Central memory CD8-positive, alpha-beta T cell (primary cell): ENCODE measurements at regions not wholly inside any gene's neighbourhood (a gene's known extent, or its start where the extent isn't known, plus 50 kb on each side); places are given as distances from the start of the nearest gene placed in this dataset.

Experiments
- ATAC-seq: fragments of 150-1000 bp; cut with Tn5 transposase; replicated peaks from 2 replicates; pipeline ENCODE4 v1.10.0; 2022; ENCODE audit warnings: mild to moderate bottlenecking, moderate FRiP score, moderate number of reproducible peaks; ENCODE audit not compliant: poor library complexity, severe bottlenecking; ENCODE audit errors: extremely low read depth
- DNase-seq, 2 donors: peaks; one replicate each; pipeline ENCODE4 v3.0.0; 2021; ENCODE audit warnings: low spot score in 2 of 2
- H3K27ac Mint-ChIP-seq: one replicate; pipeline ENCODE4 v1.8.0; 2022; ENCODE audit warnings: low read depth, mild to moderate bottlenecking, moderate library complexity, mixed read lengths
- H3K27me3 Mint-ChIP-seq: one replicate; pipeline ENCODE4 v1.8.0; 2022; ENCODE audit warnings: mixed read lengths
- H3K36me3 Mint-ChIP-seq: one replicate; pipeline ENCODE4 v1.8.0; 2022; ENCODE audit warnings: mild to moderate bottlenecking, moderate library complexity, mixed read lengths; ENCODE audit not compliant: insufficient read depth
- H3K4me1 Mint-ChIP-seq: one replicate; pipeline ENCODE4 v1.8.0; 2022; ENCODE audit warnings: mixed read lengths
- H3K4me3 Mint-ChIP-seq: one replicate; pipeline ENCODE4 v1.8.0; 2022; ENCODE audit warnings: mild to moderate bottlenecking, moderate library complexity, mixed read lengths
- H3K9me3 Mint-ChIP-seq: one replicate; pipeline ENCODE4 v1.8.0; 2022; ENCODE audit warnings: mixed read lengths

DNA sequence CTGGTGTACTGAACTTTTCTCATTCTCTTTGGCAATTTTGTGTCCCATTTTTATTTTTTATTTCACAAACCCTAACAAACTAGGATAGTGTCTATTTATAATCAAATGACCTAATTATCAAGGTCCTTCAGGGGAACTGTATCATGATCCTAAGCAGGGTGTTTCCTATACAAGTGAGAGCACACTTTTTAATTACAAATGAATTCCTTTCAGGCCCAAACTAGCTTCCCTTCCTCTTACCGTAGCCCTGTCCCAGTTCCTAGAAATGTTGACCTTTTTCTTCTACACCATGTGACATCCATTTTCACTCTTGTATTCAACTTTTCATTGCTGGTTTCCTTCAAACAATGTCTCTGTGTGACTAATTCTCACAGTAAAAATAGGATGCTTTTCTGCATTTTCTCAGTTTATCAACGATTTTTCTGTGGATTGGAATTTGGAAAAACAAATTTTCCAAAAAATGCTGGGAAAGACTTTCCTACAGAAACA lies 411.4 kb downstream of the CCDC91 start:
- Mint-ChIP-seq H3K4me1 (no peaks in the 10 kb centered on the region), H3K9me3 (peaks cover 5% of the 10 kb centered on the region), H3K27me3 (peaks cover 9% of the 10 kb centered on the region), H3K27ac (no peak overlapping the region), H3K4me3 (no peak overlapping the region), H3K36me3 (no peaks in the 10 kb centered on the region)
- no peak for DNase-seq
- no peak for ATAC-seq

DNA sequence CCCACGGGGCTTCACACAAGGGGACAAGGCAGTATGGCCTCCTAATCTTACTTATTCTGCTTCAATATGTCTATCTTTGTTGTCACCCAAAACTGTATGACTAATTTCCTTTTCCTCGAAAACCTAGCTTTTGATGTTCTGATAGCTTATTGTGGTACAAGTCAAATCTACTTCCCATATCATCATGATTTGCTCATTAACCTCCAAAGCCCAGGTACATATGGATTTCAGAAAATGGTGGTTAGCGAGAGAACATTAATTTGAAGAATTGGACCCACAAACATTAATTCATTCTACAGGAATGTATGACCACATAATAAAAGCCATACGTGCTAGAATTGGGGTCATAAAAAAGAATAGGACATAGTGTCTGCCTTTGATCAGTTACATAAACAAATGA lies 412.5 kb downstream of the CCDC91 start:
- ATAC-seq = no peak
- Mint-ChIP-seq H3K4me1 (no peaks in the 10 kb centered on the region), H3K36me3 (no peaks in the 10 kb centered on the region), H3K4me3 (no peak overlapping the region), H3K27me3 (peaks cover 9% of the 10 kb centered on the region), H3K27ac (no peak overlapping the region), H3K9me3 (peaks cover 13% of the 10 kb centered on the region)
- no peak for DNase-seq

DNA sequence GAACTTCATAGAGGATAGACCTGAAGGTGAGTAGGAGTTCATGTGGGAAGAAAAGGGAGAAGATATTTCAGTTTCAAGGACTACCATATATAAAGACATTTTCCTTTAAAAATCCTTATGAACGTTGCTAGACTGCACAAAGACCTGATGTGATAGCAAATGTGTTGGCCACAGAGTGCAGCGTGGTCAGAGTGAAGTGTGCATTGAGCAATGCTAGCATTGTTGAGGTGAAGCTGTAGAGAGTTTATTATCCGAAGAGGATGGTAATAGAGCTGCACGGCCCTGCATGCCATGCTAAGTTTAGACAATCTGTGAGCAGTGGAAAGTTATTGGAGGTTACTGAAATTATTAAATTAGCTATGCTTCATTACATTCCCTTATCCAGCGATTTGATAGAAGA lies 413.0 kb downstream of the CCDC91 start:
- Mint-ChIP-seq H3K4me1 (no peaks in the 10 kb centered on the region), H3K27me3 (peaks cover 9% of the 10 kb centered on the region), H3K27ac (no peak overlapping the region), H3K9me3 (peaks cover 18% of the 10 kb centered on the region), H3K36me3 (no peaks in the 10 kb centered on the region), H3K4me3 (no peak overlapping the region)
- no peak for DNase-seq
- ATAC-seq = no peak

DNA sequence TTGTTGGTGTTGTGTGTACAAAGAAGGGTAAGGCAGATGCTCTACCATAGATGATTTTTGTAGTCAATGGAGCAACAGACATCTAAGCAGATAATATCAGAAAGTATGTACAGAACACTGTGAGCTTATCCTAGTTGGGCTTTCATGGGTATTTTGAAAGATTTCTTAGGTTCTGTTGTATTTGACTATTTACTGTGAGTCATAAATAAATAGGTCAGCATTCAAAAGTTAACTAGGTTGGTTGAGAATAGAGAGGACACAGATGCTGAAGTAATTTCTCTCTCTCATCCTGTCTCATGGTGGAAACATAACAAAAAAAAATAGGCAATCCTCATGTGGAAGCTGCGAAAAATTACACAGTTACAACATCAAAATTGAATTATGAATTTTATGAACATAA lies 413.5 kb downstream of the CCDC91 start:
- Mint-ChIP-seq H3K4me3 (no peak overlapping the region), H3K27me3 (peaks cover 9% of the 10 kb centered on the region), H3K9me3 (peaks cover 18% of the 10 kb centered on the region), H3K4me1 (no peaks in the 10 kb centered on the region), H3K36me3 (no peaks in the 10 kb centered on the region), H3K27ac (no peak overlapping the region)
- DNase-seq (no peak), ATAC-seq (no peak)

DNA sequence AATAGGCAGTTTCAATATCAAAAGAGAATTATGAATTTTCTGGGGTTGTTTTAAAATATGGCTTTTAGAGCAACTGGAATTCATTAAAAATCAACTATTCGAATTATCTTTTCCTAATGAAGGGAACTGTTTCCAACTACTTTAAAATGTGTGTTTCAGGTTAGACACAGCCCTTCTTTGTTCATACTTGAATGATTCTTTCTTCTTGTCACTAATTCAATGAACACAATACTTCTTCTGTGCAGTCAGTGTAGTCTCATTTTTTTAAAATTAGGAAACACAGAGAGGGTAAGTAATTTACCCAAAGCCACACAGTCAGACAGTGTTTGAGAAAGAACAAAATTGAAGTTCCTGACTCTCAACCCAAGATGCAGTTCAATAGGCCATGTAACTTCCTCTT lies 414.0 kb downstream of the CCDC91 start:
- H3K4me3 Mint-ChIP-seq = no peak overlapping the region
- peaks cover 9% of the 10 kb centered on the region for H3K27me3 Mint-ChIP-seq
- ATAC-seq (no peak), DNase-seq (no peak)
- no peaks in the 10 kb centered on the region for H3K36me3 Mint-ChIP-seq
- peaks cover 18% of the 10 kb centered on the region for H3K9me3 Mint-ChIP-seq
- no peak overlapping the region for H3K27ac Mint-ChIP-seq
- H3K4me1 Mint-ChIP-seq = no peaks in the 10 kb centered on the region

DNA sequence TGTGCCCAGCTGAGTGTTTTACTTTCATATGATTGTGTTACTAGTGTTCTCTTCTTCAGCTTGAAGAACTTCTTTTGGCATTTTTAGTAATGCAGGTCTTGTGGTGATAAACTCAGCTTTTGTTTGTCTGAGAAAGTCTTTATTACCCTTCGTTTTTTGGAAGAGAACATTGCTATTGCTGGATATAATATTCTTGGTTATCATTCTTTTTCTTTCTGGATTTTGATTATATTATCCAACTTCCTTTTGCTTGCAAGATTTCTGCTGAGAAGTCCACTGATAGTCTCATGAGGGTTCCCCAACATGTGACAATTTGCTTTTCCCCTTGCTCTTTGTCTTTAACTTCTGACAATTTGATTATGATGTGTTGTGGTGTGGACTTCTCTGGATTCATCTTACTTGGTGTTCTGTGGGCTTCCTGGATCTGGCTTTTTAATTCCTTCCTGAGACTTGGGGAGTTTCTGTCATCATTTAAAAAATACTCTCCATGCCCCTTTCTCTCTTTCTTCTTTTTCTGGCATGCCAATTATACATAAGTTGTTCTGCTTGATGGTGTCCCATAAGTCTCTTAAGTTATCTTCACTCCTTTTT lies 416.8 kb downstream of the CCDC91 start:
- DNase-seq = no peak
- peaks cover 18% of the 10 kb centered on the region for H3K9me3 Mint-ChIP-seq
- H3K36me3 Mint-ChIP-seq = no peaks in the 10 kb centered on the region
- no peak for ATAC-seq
- H3K27me3 Mint-ChIP-seq = peaks cover 9% of the 10 kb centered on the region
- H3K4me3 Mint-ChIP-seq = no peak overlapping the region
- H3K27ac Mint-ChIP-seq = no peak overlapping the region
- no peaks in the 10 kb centered on the region for H3K4me1 Mint-ChIP-seq

DNA sequence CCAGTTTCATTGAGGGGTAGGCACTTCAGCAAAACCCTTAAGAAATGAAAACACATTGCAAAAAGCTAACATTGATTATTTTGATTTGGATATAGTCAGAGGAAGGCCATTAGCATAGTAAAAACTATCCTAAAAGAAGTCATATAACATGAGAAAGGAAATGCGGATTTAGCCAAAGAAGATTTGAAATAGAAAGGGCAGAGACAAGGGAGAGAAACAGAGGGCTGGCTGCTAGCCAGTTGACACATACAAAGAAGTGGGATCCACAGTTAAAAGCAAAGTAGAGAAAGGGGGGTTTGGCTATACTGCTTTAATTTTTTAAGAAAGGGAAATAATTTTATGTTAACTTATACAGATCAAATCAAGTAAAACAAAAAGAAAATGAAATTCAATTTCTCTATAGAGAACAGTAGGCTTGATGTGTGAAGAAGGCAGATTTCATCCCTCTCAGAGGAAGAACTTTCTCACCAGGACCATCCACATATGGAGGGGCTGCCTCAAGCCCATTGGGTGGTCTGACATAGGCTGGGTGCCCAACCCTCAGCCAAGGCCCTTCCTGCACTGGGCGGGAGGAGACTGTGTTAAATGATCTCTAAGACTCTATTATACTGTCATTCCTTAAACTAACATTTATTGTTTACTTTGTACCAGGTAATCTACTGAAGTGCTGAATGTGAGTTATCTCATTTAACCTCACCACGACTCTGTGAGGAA lies 420.3 kb downstream of the CCDC91 start:
- Mint-ChIP-seq H3K27ac (no peak overlapping the region), H3K36me3 (no peaks in the 10 kb centered on the region), H3K27me3 (peaks cover 1% of the 10 kb centered on the region), H3K4me1 (no peaks in the 10 kb centered on the region), H3K9me3 (peaks cover 13% of the 10 kb centered on the region), H3K4me3 (no peak overlapping the region)
- ATAC-seq = no peak
- DNase-seq = no peak

DNA sequence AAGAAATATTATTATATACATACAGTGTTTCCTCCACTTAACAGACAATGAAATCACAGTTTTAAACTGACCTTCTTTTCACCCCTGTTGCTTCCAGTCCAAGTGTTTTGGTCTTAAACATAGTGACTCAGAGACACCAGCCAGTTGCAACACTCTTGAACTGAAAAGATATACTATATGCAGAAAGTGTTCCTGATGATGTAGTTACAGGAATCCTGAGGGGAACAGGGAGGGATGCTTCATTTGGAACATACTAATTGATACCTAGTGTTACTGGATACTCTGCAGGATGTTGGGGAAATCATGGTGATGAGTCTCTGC lies 420.8 kb downstream of the CCDC91 start:
- H3K36me3 Mint-ChIP-seq = no peaks in the 10 kb centered on the region
- ATAC-seq (no peak), DNase-seq (no peak)
- no peaks in the 10 kb centered on the region for H3K4me1 Mint-ChIP-seq
- H3K9me3 Mint-ChIP-seq = peaks cover 13% of the 10 kb centered on the region
- H3K4me3 Mint-ChIP-seq = no peak overlapping the region
- no peak overlapping the region for H3K27ac Mint-ChIP-seq
- H3K27me3 Mint-ChIP-seq = no peaks in the 10 kb centered on the region

DNA sequence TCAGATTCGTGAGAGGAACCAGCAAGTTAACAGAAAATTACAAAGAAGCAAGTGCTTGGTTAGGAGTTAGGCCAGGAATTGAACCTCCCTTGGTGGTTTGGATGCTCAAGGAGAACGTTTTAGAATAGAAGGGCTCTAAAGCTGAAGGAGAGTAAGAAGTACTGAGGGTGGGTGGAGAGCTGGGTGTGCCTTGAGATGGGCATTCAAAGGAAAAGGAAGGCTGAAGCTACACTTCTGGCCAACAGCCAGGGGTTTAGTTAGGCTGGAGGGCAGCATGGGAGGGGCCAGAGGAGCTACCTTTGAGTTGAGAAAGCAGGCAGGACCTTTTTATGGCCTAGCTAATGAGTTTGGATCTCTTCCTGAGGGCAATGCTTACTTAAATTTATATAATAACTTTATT lies 421.2 kb downstream of the CCDC91 start:
- Mint-ChIP-seq H3K4me1 (no peaks in the 10 kb centered on the region), H3K4me3 (no peak overlapping the region), H3K36me3 (no peaks in the 10 kb centered on the region), H3K27ac (no peak overlapping the region), H3K9me3 (peaks cover 13% of the 10 kb centered on the region), H3K27me3 (peaks cover 3% of the 10 kb centered on the region)
- ATAC-seq (no peak), DNase-seq (no peak)

DNA sequence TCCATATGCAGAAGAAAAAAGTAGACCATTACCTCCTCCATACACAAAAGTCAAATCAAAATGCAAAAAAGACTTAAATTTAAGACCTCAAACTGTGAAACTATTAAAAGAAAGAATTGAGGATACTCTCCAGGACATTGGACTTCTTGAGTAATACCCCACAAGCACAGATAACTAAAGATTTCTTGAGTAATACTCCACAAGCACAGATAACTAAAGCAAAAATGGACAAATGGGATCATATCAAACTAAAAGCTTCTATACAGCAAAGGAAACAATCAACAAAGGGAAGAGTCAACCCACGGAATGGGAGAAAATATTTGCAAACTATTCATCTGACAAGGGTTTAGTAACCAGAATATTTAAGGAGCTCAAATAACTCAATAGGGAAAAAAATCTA lies 427.9 kb downstream of the CCDC91 start:
- no peaks in the 10 kb centered on the region for H3K4me1 Mint-ChIP-seq
- H3K27me3 Mint-ChIP-seq = peaks cover 10% of the 10 kb centered on the region
- no peak for DNase-seq
- H3K9me3 Mint-ChIP-seq = peaks cover 5% of the 10 kb centered on the region
- no peak overlapping the region for H3K4me3 Mint-ChIP-seq
- no peak for ATAC-seq
- H3K27ac Mint-ChIP-seq = no peak overlapping the region
- no peaks in the 10 kb centered on the region for H3K36me3 Mint-ChIP-seq

DNA sequence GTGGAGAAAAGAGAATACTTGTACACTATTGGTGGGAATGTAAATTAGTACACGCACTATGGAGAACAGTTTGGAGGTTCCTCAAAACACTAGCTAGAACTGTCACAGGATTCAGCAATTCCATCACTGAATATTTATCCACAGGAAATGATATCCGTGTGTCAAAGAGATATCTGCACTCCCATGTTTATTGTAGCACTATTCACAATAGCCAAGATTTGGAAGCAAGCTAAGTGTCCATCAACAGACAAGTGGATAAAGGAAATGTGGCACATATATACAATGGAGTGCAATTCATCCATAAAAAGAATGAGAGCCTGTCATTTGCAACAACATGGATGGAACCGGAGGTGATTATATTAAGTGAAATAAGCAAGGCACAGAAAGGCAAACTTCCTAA lies 428.5 kb downstream of the CCDC91 start:
- H3K4me1 Mint-ChIP-seq = no peaks in the 10 kb centered on the region
- peaks cover 5% of the 10 kb centered on the region for H3K9me3 Mint-ChIP-seq
- no peaks in the 10 kb centered on the region for H3K36me3 Mint-ChIP-seq
- ATAC-seq = no peak
- H3K27me3 Mint-ChIP-seq = peaks cover 10% of the 10 kb centered on the region
- H3K4me3 Mint-ChIP-seq = no peak overlapping the region
- DNase-seq = no peak
- no peak overlapping the region for H3K27ac Mint-ChIP-seq

DNA sequence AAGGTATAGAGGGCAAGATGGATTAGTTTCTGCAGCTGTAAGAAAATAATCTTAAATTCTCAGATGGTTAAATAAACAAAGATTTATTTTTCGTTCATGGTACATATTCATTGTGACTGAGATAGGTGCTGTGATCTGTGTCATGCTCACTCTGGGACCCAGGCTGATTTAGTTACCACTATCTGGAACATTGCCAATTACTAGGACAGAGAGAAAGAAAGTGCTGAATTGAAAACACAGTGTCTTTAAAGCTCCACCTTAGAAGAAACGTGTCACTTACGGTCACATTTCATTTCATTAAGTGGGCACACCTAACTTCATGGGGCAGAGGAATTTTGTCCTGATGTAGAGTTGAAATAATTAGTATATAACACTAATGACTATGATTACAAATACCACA lies 430.0 kb downstream of the CCDC91 start:
- Mint-ChIP-seq H3K27me3 (peaks cover 10% of the 10 kb centered on the region), H3K9me3 (peaks cover 5% of the 10 kb centered on the region), H3K4me1 (no peaks in the 10 kb centered on the region), H3K4me3 (no peak overlapping the region), H3K36me3 (no peaks in the 10 kb centered on the region), H3K27ac (no peak overlapping the region)
- DNase-seq (no peak), ATAC-seq (no peak)

DNA sequence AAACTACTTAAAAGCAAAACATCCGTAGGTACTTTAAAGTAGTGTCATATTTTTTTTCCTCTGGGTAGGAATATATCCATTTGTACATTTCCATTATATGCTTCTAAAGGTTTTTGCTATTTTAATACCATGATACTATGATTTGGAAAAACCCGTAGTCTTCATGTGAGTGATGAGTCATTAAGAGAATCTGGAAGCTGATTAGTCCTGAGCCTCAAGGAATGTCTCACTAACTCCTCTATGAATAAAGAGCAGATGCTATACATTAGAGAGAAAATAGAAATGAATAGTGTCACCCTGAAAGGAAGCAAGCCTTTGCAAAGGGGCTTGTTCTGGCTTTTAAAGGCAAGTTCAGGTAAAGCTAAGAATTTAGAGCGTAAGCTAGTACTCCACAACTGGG lies 432.1 kb downstream of the CCDC91 start:
- ATAC-seq = no peak
- no peak overlapping the region for H3K27ac Mint-ChIP-seq

More for the DNA sequence above, 432.1 kb downstream of the CCDC91 start:
- H3K9me3 Mint-ChIP-seq = no peaks in the 10 kb centered on the region
- H3K4me1 Mint-ChIP-seq = no peaks in the 10 kb centered on the region
- peaks cover 2% of the 10 kb centered on the region for H3K36me3 Mint-ChIP-seq
- H3K4me3 Mint-ChIP-seq = no peak overlapping the region
- DNase-seq = no peak
- peaks cover 10% of the 10 kb centered on the region for H3K27me3 Mint-ChIP-seq
